Limb (tissue), 2 donors: ENCODE measurements at regions not wholly inside any gene's neighbourhood (a gene's known extent, or its start where the extent isn't known, plus 50 kb on each side); places are given as distances from the start of the nearest gene placed in this dataset.

Source experiments
- DNase-seq, 2 donors: peaks; one replicate each; pipeline ENCODE4 v3.0.0-alpha.2; 2016; ENCODE audit errors: extremely low spot score in 2 of 2

- no peak for DNase-seq
These were observed 1016.8 kb upstream of the ADGRL4 start for GRCh38 chr1:80023358-80023757.

GRCh38 chr1:80021891-80022290, 1015.4 kb upstream of the ADGRL4 start:
- no peak for DNase-seq

GRCh38 chr1:80018348-80018747, 1011.8 kb upstream of the ADGRL4 start:
- no peak for DNase-seq

GRCh38 chr1:80008934-80009333, 1002.4 kb upstream of the ADGRL4 start:
- no peak for DNase-seq

- no peak for DNase-seq
These were observed 996.7 kb upstream of the ADGRL4 start for GRCh38 chr1:80003250-80003649.

GRCh38 chr1:79988401-79988800, 981.9 kb upstream of the ADGRL4 start:
- DNase-seq: no peak

GRCh38 chr1:79982211-79982610, 975.7 kb upstream of the ADGRL4 start:
- DNase-seq: peak; percentile 81 to 90

GRCh38 chr1:79981481-79981880, 975.0 kb upstream of the ADGRL4 start:
- DNase-seq: no peak

- DNase-seq: no peak
These were observed 972.8 kb upstream of the ADGRL4 start for GRCh38 chr1:79979346-79979745.

GRCh38 chr1:79976287-79976686, 969.8 kb upstream of the ADGRL4 start:
- no peak for DNase-seq

- DNase-seq: no peak
These were observed 968.1 kb upstream of the ADGRL4 start for GRCh38 chr1:79974659-79975058.

GRCh38 chr1:79969886-79970285, 963.4 kb upstream of the ADGRL4 start:
- DNase-seq: peak in 1 of 2 donors; percentile 19

GRCh38 chr1:79966438-79966837, 959.9 kb upstream of the ADGRL4 start:
- no peak for DNase-seq

GRCh38 chr1:79959635-79960034, 953.1 kb upstream of the ADGRL4 start:
- no peak for DNase-seq

GRCh38 chr1:79955966-79956365, 949.4 kb upstream of the ADGRL4 start:
- DNase-seq: no peak

GRCh38 chr1:79950511-79950910, 944.0 kb upstream of the ADGRL4 start:
- no peak for DNase-seq

GRCh38 chr1:79945391-79945790, 938.9 kb upstream of the ADGRL4 start:
- DNase-seq: no peak

- DNase-seq: no peak
These were observed 922.8 kb upstream of the ADGRL4 start for GRCh38 chr1:79929356-79929755.

GRCh38 chr1:79928901-79929300, 922.4 kb upstream of the ADGRL4 start:
- no peak for DNase-seq

GRCh38 chr1:79920960-79921669, 914.6 kb upstream of the ADGRL4 start:
- DNase-seq: no peak

GRCh38 chr1:79914896-79915295, 908.4 kb upstream of the ADGRL4 start:
- no peak for DNase-seq

GRCh38 chr1:79912813-79913212, 906.3 kb upstream of the ADGRL4 start:
- no peak for DNase-seq

- DNase-seq: peak in 1 of 2 donors; percentile 8
These were observed 896.8 kb upstream of the ADGRL4 start for GRCh38 chr1:79903321-79903720.

GRCh38 chr1:79902418-79902817, 895.9 kb upstream of the ADGRL4 start:
- no peak for DNase-seq
